GM19468 (cell line): ENCODE measurements at regions not wholly inside any gene's neighbourhood (a gene's known extent, or its start where the extent isn't known, plus 50 kb on each side); places are given as distances from the start of the nearest gene placed in this dataset.

Experiments
- ATAC-seq: cut with Tn5 transposase; IDR thresholded peaks from one replicate; pipeline ENCODE4 v1.9.1; 2021; ENCODE audit warnings: mild to moderate bottlenecking, moderate library complexity, moderate number of reproducible peaks; ENCODE audit not compliant: unreplicated experiment; ENCODE audit errors: extremely low read depth

- peak; percentile 71 for ATAC-seq
These were observed 874.1 kb downstream of the GRM8 start for GRCh38 chr7:126378642-126379041.

GRCh38 chr7:126370038-126370668 lies 882.6 kb downstream of the GRM8 start:
- peak; percentile 45 for ATAC-seq

DNA sequence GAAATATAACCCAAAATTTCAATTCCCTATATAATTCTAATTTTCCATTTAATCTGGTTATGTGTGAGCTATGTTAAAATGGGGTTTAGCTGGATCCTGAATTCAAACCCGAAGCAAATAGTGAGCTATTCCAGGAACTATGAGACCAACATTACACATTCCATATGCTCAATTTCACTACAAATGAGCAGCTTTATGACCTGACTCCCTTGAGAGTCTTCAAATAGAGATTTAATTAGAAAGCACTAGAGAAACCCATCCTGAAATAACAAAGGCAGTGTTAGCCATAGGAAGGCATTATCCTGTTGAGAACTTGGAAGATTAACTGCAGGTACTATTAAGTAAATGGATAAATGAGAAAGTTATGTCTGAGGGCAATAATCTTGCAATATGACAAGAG lies 890.0 kb downstream of the GRM8 start:
- ATAC-seq, result no peak

DNA sequence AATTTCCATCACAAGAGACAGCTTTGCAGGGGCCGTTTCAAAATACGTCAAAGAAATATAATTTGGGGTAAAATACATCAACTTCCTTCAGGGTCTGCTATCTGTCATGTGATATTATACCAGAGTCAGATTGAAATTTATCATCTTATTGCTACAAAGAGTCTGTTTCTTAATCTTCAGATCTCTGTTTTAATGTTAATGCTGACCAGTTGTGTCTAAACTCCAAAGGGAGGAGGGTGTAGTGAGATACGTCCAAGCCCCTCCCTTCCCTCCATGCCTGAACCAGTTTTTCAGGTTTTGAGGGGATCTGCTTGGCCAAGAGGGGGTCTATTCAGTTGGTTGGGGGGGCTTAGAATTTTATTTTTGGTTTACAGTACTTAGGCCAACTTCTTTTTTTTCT lies 891.6 kb downstream of the GRM8 start:
- ATAC-seq, result no peak

DNA sequence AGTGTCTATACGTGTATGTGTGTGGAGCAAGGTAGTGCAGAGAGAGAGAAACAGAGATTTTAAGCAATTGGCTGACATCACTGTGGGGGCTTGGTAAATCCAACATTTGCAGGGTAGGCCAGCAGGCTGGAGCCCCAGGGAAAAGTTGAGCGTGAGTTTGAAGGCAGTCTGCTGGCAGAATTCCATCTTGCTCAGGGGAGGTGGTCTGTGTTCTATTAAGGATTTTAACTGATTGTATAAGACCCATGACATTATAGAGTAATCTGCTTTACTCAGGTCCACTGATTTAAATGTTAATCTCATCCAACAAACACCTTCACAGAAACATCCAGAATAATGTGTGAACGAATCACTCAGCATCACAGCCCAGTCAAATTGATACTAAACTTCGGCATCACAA lies 912.9 kb downstream of the GRM8 start:
- no peak for ATAC-seq

GRCh38 chr7:126305671-126306070 lies 947.1 kb downstream of the GRM8 start:
- no peak for ATAC-seq

DNA sequence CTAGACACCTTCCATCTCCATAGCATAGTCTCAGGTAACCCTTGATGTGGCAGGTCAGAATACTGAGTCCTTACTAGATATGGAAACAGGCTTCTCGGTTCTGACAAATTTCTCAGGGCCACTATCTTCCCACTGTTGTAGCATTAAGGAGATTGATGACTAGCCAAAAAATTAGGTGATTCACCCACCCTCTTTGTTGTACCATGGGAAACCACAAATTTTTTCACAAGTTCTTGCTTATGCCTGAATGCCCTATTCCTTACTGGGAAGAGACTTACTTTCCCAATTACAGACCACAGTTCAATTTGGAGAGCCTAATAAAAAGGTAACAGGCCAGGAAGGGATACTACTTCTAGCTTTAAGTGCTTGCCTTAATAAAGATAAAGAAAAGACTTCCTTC lies 948.8 kb downstream of the GRM8 start:
- ATAC-seq, result no peak

GRCh38 chr7:126302639-126303038 lies 950.1 kb downstream of the GRM8 start:
- no peak for ATAC-seq

- no peak for ATAC-seq
These were observed 966.4 kb downstream of the GRM8 start for GRCh38 chr7:126286317-126286716.

GRCh38 chr7:126236261-126236660 lies 1016.5 kb downstream of the GRM8 start:
- ATAC-seq, result no peak

DNA sequence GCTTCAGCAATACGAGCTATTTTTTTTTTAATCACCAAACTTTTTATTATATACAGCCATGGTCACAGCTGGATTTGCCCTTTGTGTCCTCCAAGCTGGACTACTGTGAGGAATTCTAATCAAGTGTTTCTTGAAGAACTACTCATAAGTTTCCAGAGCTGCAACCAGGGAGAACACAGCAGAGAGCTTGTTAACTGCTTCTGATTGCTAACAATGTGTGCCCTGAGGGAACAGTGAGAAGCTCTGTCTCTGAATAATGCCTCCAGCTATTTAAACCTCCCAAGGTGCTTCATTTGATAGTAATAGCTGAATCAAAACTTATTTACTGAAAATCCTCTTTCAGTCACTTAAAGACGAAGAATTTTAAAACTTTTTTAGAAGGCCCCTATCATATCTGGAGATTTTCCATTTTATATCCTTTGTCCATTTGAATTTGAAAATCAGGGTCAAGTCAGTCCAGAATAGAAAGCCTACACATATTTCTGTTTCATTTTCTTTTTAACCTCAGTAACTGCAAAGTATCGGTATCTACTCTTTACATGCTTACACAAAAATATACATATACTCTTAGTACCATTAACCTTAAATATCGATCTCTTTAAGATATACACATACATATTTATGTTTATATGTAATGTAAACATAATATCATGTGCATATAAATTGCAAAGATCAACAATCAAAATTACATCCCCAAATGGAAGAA lies 1024.2 kb downstream of the GRM8 start:
- ATAC-seq, result no peak

DNA sequence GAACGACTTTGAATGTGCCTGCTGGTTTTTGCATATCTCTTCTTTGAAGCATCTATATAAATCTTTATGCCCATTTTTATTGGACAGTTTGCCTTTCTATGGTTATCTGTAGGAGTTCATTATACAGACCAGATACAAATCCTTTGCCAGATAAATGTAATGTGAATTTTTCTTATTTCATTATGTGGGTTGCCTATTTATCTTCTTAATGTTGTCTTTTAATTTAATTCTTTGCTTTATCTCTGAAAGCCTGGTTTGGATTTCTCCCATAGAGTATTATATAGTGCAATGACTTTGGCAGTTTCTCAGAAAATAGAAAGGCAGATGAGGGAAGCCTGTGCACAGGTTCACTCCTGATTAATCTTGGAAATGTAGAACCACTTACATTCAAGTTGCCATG lies 1025.1 kb downstream of the GRM8 start:
- ATAC-seq, result no peak

- no peak for ATAC-seq
These were observed 1025.7 kb downstream of the GRM8 start for GRCh38 chr7:126227055-126227454.

- no peak for ATAC-seq
These were observed 1029.0 kb downstream of the GRM8 start for GRCh38 chr7:126223729-126224128.

GRCh38 chr7:126222782-126223181 lies 1030.0 kb downstream of the GRM8 start:
- no peak for ATAC-seq

- no peak for ATAC-seq
These were observed 1037.0 kb downstream of the GRM8 start for GRCh38 chr7:126215785-126216184.

DNA sequence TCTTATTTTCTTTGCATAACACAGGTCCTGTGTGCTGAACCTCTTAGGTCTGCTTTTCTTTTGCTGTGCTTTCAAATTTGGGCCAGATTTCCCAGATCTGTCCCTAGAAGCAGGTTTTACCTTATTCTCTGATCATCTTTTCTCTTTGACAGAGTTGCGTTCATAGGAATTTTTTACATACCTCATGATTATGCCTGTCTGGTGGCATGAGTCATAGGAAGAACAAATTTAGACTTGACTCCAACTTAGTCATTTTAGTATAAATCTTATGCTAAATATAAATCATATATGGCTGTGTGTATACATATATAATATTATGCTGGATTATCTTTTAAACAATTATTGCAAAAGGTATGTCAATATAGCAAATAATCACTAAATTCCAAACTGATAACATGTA lies 1038.9 kb downstream of the GRM8 start:
- no peak for ATAC-seq

GRCh38 chr7:126211875-126212274 lies 1040.9 kb downstream of the GRM8 start:
- no peak for ATAC-seq

DNA sequence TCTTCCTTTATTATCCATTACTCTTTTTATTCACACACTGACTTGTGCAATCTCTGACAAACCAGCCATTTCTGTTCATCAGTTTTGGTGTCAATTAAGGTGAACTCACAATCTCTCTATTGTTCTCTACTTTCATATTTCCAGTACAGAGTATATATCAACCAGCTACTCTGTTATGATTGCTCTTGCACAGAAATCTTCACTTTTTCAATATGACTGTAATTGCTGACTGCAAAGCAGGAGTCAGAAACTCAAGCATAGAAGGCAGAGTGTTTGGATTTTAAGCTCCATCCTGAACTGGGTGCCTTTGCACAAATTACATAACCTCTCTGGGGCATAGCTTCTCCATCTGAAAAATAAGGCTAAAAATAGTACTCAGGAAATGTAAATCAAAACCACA lies 1042.0 kb downstream of the GRM8 start:
- no peak for ATAC-seq

GRCh38 chr7:126203185-126203584 lies 1049.6 kb downstream of the GRM8 start:
- ATAC-seq, result no peak

DNA sequence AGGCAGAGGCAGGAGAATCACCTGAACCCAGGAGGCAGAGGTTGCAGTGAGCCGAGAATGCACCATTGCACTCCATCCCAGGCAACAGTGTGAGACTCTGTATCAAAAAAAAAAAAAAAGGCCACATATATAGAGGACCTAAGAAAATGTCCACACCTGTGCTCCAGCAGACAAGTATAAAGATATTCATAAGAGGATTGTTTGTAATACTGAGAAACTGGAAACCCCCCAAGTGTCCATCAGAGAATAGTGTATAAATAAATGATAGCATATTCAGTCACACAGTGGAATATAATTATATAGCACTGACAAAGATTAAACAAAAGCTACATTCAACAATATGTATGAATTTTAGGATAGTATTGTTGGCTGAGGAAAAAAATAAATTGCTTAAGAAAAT lies 1050.6 kb downstream of the GRM8 start:
- no peak for ATAC-seq

- no peak for ATAC-seq
These were observed 1066.7 kb downstream of the GRM8 start for GRCh38 chr7:126185959-126186580.
